K562 (cell line): ENCODE measurements at regions not wholly inside any gene's neighbourhood (a gene's known extent, or its start where the extent isn't known, plus 50 kb on each side); places are given as distances from the start of the nearest gene placed in this dataset.

ENCODE experiments used
- ATAC-seq: fragments of 200-7000 bp; cut with Tn5 transposase; 3 replicates; pipeline ENCODE4 v1.9.1; 2020; ENCODE audit warnings: moderate library complexity
- BruUV-seq: library from RNA; stranded (reverse); fragments of 400-500 nt; replicated peaks from 2 replicates; lab custom pipeline; 2021; lab: Mats Ljungman, UMichigan
- CTCF ChIA-PET: fragments of 300-600 bp; formaldehyde crosslinking; extraction: SDS; loops from one replicate; lab custom pipeline; 2021; ENCODE audit warnings: low intra/inter-chr PET ratio; lab: Yijun Ruan, JAX
- POLR2A ChIA-PET: fragments of 300-600, 350-650 bp; sonication (Branson Sonifier 250); formaldehyde crosslinking; extraction: SDS; loops from one replicate; lab custom pipeline; 2021; ENCODE audit warnings: antibody characterized with exemption, inconsistent platforms; lab: Yijun Ruan, JAX
- DNase-seq, 4 experiments: peaks; one replicate each; pipeline versions ENCODE4 v3.0.0 to v3.0.0-alpha.2; 2011 to 2018; ENCODE audit warnings: low spot score in 3 of 4, mixed read lengths in 3 of 4; ENCODE audit errors: extremely low read depth in 1 of 4
- FAIRE-seq: peaks from 2 replicates; lab custom pipeline; 2011; peaks lifted over from hg19 to GRCh38; lab: Jason Lieb, UNC
- H2AFZ ChIP-seq: 2 replicates; pipeline ENCODE4 v1.6.0; 2011; ENCODE audit warnings: low read depth, low read length, control low read depth, inconsistent platforms
- H3K27ac ChIP-seq: fragments of 200-600 bp; 3 replicates; pipeline ENCODE4 v1.8.0; 2011; ENCODE audit warnings: low read depth, mild to moderate bottlenecking, control low read depth, inconsistent platforms, low read length, moderate library complexity, mixed read lengths; ENCODE audit errors: extremely low read depth
- H3K27me3 ChIP-seq, 2 experiments: fragments of 300-600 bp in 1 of 2; 2 replicates in 1 of 2; 3 replicates in 1 of 2; pipeline versions ENCODE4 v1.6.0 to v1.8.0; 2011; ENCODE audit warnings: inconsistent platforms in 2 of 2, low read length in 2 of 2, mild to moderate bottlenecking in 1 of 2, mixed read lengths in 1 of 2, moderate library complexity in 1 of 2; ENCODE audit not compliant: control insufficient read depth in 2 of 2, insufficient read depth in 2 of 2
- H3K36me3 ChIP-seq: fragments of 300-600 bp; 3 replicates; pipeline ENCODE4 v1.8.0; 2011; ENCODE audit warnings: mild to moderate bottlenecking, low read length, inconsistent platforms; ENCODE audit not compliant: control insufficient read depth, insufficient read depth
- H3K4me1 ChIP-seq, 2 experiments: fragments of 200-600 bp in 1 of 2; replicated peaks in 1 of 2; 2 replicates in 1 of 2; 3 replicates in 1 of 2; pipeline versions ENCODE4 v1.5.1 to v1.8.0; 2011; ENCODE audit warnings: inconsistent platforms in 2 of 2, low read length in 2 of 2, mild to moderate bottlenecking in 1 of 2, mixed read lengths in 1 of 2, moderate library complexity in 1 of 2; ENCODE audit not compliant: control insufficient read depth in 2 of 2, insufficient read depth in 2 of 2
- H3K4me2 ChIP-seq: 2 replicates; pipeline ENCODE4 v1.6.1; 2011; ENCODE audit warnings: low read length, control low read depth, inconsistent platforms, mixed read lengths; ENCODE audit not compliant: insufficient read depth
- H3K4me3 ChIP-seq: fragments of 200-600 bp; sonication (generic), shearing (Covaris generic); 2 replicates; pipeline ENCODE4 v1.5.1; 2016; ENCODE audit warnings: control low read depth, inconsistent platforms
- H3K79me2 ChIP-seq: fragments of 200-600 bp; 3 replicates; pipeline ENCODE4 v1.8.0; 2011; ENCODE audit warnings: low read length, inconsistent platforms; ENCODE audit not compliant: control insufficient read depth, insufficient read depth
- H3K9ac ChIP-seq, 2 experiments: 2 replicates each; pipeline versions ENCODE4 v1.6.0 to v1.6.1; 2011; ENCODE audit warnings: low read depth in 2 of 2, low read length in 2 of 2, control low read depth in 1 of 2, inconsistent platforms in 1 of 2, mild to moderate bottlenecking in 1 of 2, mixed read lengths in 1 of 2; ENCODE audit not compliant: insufficient read depth in 1 of 2
- H3K9me1 ChIP-seq: one replicate; pipeline ENCODE4 v1.6.0; 2011; ENCODE audit warnings: inconsistent platforms, mild to moderate bottlenecking, low read length, moderate library complexity; ENCODE audit not compliant: control insufficient read depth, insufficient read depth
- H3K9me3 ChIP-seq: replicated peaks from 2 replicates; pipeline ENCODE4 v1.5.1; 2011; ENCODE audit warnings: low read depth, low read length, inconsistent platforms; ENCODE audit not compliant: control insufficient read depth, insufficient read depth
- H4K20me1 ChIP-seq: replicated peaks from 2 replicates; pipeline ENCODE4 v1.6.1; 2011; ENCODE audit warnings: low read length, inconsistent platforms, mixed read lengths; ENCODE audit not compliant: control insufficient read depth, insufficient read depth
- ATF3 ChIP-seq, 2 experiments: fragments of 450-650 bp in 1 of 2; sonication (generic) in 1 of 2; formaldehyde crosslinking in 1 of 2; IDR thresholded peaks in 1 of 2; conservative IDR thresholded peaks in 1 of 2; 2 replicates each; pipeline versions ENCODE4 v1.6.1 to v1.8.1; 2016 to 2023; ENCODE audit warnings: mild to moderate bottlenecking in 2 of 2, moderate library complexity in 2 of 2, inconsistent platforms in 1 of 2, missing genetic modification reagents in 1 of 2
- C11orf30 ChIP-seq: fragments of 450-650 bp; IDR thresholded peaks from 2 replicates; pipeline ENCODE4 v1.6.1; 2016; ENCODE audit warnings: low read depth, mild to moderate bottlenecking
- E2F4 ChIP-seq: sonication (generic); formaldehyde crosslinking; IDR thresholded peaks from 2 replicates; pipeline ENCODE4 v1.8.0; 2022; ENCODE audit warnings: mild to moderate bottlenecking, low read depth, missing genetic modification reagents
- WGBS: fragments of 100-300 bp; shearing (Covaris generic); methylation state at CpG from one replicate; pipeline ENCODE4 v1.1.6; 2016; ENCODE audit warnings: low coverage, mixed read lengths; ENCODE audit not compliant: insufficient coverage; ENCODE audit errors: missing lambda C conversion rate; 5-methylcytosine and 5-hydroxymethylcytosine counted together
- in situ Hi-C: fragments of 300-500 bp; cut with MboI; formaldehyde crosslinking; loops from 4 replicates; pipeline ENCODE4 v1.15.0; 2018; ENCODE audit warnings: inconsistent platforms, mixed read lengths
- intact Hi-C: fragments of 100-400 bp; cut with micrococcal nuclease; formaldehyde crosslinking; loops from 2 replicates; pipeline ENCODE4 v1.14.2; 2022

GRCh38 chr14:97924922-97925613 is 1127.9 kb downstream of the VRK1 start:
- no peaks in the 10 kb centered on the region for H3K36me3 ChIP-seq
- H3K9me1 ChIP-seq: no peaks in the 10 kb centered on the region
- intact Hi-C loops: no loop called here
- H3K79me2 ChIP-seq: no peaks in the 10 kb centered on the region
- no peak overlapping the region for H3K4me2 ChIP-seq
- no peaks in the 10 kb centered on the region for H3K4me1 ChIP-seq
- no peak for FAIRE-seq
- DNase-seq: no peak
- H3K9ac ChIP-seq: no peak overlapping the region
- no peak for ATAC-seq
- H2AFZ ChIP-seq: no peak overlapping the region
- no TSS peak for BruUV-seq
- CTCF ChIA-PET: no interaction called here
- H4K20me1 ChIP-seq: no peaks in the 10 kb centered on the region
- TF ChIP-seq C11orf30: no peak
- no peak for TF ChIP-seq ATF3 (IDR thresholded peaks at IDR 0.05)
- no peak for TF ChIP-seq ATF3 (CRISPR knock-in tag; conservative IDR thresholded peaks at IDR 0.05)
- TF ChIP-seq E2F4 (CRISPR knock-in tag): no peak
- 0% methylated on average over 11 of the region's 11 CpGs for WGBS
- in situ Hi-C loops: no loop called here
- POLR2A ChIA-PET: no interaction called here
- H3K9me3 ChIP-seq: no peaks in the 10 kb centered on the region
- H3K27me3 ChIP-seq: no peaks in the 10 kb centered on the region
- no peak overlapping the region for H3K4me3 ChIP-seq
- no peak overlapping the region for H3K27ac ChIP-seq
